Forelimb muscle (tissue), 1 donor: ENCODE measurements at regions not wholly inside any gene's neighbourhood (a gene's known extent, or its start where the extent isn't known, plus 50 kb on each side); places are given as distances from the start of the nearest gene placed in this dataset.

Source experiments
- DNase-seq: peaks from one replicate; pipeline ENCODE4 v3.0.0-alpha.2; 2013; ENCODE audit warnings: low read depth

- no peak for DNase-seq
Observed at GRCh38 chr15:31554261-31554660, 227.6 kb downstream of the KLF13 start.

- no peak for DNase-seq
Observed at GRCh38 chr15:31555022-31555421, 228.4 kb downstream of the KLF13 start.

DNA sequence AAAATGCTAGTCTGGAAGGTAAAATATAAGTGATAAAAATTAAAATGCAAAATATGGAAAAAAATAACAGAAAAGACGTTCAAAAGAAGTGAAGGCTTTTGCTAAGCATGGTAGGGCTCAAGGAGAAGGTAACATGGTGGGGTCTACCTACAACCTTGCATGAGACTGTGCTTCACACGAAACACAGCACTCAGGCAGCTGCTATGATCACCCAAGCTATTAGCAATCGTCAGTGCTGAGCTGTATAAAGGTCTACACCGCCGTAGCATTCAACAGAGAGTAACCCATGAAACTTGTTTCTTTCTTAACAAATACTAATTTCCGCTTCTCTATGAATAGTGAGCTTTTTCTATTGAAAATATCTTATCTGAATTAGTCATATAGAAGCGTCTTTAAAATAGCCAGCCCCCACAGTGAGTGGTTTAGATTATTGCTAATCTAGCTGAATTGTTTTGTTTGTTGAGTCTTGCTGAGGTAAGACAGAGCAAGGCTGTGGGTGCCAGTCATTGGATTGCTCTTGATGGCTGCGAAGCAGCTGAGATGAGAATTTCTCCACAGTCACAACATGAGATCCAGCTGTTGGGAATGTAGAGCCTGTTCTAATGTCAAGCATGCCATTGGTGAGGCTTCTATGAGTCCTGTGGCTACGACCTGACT lies 230.0 kb downstream of the KLF13 start:
- no peak for DNase-seq

DNA sequence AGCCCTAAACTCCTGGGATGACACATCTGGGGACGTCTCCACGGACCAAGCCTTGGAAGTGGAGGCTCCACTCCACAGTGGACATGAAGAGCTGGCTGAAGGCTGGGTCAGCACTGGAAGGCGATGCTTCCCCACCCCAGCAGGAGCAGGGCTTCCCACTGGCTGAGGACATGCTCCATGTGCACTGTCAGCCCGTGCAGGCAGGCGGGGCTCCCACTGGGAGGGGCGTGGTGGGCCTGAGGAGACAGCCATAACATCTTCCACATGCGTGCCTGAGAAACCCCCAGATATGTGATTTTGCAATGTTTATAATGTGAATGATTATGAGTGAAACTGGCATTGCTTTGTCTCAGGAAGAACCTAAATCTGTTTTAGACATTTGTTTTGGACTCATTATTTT lies 231.3 kb downstream of the KLF13 start:
- no peak for DNase-seq

- DNase-seq: no peak
Observed at GRCh38 chr15:31558840-31559239, 232.2 kb downstream of the KLF13 start.

- DNase-seq: no peak
Observed at GRCh38 chr15:31559786-31560185, 233.2 kb downstream of the KLF13 start.

- no peak for DNase-seq
Observed at GRCh38 chr15:31560643-31561042, 234.0 kb downstream of the KLF13 start.

DNA sequence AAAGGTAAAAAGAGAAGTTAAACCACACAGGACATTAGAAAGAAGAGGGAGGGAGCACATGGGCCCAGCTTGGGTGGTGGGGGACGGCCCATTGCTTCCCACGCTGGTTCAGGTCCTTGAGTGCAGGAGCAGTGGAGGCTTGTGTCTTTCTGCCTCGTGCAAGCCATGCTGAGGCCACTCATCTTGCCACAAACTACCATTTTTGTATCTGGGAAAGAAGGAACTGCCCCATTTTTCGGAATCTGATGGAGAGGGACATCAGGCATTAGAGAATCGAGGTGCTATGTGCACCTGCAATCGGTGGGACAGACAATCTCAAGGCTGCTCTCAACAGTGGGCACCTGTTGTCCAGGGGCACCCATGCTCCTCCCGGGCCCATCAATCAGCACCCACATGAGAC lies 234.5 kb downstream of the KLF13 start:
- no peak for DNase-seq

DNA sequence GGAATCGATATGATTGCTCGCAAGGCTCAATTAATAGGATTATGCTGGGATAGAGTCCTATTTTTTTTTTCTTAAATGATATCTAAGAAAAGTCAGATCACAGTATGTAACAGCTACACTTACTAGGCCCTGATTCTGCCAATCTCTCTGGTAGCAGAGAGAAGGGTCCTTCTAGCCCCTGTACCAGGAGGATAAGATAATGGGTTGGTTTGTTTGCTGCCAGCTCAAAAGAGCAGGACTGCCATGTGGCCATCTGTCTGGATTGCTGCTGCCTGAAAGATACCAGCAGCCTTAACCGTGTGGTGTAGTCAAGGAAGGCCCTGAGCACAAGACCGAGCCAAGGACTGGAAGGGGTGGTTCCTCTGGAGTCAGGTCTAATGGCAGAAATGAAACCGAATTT lies 236.4 kb downstream of the KLF13 start:
- DNase-seq: no peak

DNA sequence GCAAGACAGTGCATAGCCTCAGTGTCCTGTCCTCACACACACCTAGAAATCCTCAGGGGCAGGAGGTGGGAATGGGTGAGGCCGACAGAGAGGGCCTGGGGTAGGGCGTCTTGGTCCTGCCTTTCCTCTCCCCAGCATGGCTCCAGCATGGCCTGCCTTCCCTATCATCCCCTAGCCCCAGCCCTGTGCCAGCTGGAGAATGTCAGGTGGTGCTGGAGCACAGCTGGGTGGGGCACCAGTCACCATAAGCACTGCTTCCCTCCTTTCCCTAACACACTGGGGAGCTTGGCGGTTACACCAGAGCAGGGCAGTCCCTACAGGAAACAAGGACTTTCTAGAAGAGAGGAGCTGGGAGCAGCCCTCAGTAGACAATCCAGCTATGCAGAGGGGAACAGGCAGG lies 236.8 kb downstream of the KLF13 start:
- DNase-seq: no peak

- no peak for DNase-seq
Observed at GRCh38 chr15:31567861-31568260, 241.2 kb downstream of the KLF13 start.

GRCh38 chr15:31569836-31570235 lies 243.2 kb downstream of the KLF13 start:
- no peak for DNase-seq

DNA sequence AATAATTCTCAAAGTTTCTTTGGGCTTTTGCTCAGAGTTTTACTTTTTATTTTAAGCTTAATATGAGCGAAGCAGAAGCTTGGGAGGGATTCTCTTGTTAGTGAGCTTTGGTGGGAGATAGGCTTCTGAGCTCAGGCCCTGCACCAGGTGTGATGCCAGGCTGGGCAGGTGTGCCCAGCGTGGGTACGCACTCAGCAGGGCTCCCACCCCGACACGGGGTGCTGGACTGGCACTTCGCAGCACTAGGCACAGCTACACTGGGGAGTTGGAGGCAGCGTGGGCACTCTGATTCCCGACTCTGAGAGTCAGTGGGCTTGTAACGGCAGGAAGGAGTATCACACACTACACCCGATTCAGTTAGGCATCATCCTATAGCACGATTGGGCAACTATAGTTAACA lies 244.0 kb downstream of the KLF13 start:
- DNase-seq: no peak

DNA sequence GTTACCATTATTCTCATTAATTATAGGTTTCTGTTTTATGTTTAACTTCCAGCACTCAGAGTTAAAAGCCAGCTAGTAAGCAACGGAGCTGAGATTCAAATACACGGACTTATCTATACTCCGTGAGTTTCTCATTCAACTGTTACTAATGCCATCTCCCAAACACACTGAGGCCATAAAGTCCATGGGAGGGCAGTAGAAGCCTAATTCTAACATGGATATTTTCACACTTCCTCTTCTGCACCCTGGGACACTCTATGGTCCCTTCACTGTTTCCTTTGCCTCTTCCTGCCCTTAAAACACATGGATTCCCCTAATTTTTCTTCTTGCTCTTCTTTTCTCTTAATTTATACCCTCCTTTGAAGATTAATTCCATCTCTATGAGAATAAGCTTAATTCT lies 245.0 kb downstream of the KLF13 start:
- no peak for DNase-seq

DNA sequence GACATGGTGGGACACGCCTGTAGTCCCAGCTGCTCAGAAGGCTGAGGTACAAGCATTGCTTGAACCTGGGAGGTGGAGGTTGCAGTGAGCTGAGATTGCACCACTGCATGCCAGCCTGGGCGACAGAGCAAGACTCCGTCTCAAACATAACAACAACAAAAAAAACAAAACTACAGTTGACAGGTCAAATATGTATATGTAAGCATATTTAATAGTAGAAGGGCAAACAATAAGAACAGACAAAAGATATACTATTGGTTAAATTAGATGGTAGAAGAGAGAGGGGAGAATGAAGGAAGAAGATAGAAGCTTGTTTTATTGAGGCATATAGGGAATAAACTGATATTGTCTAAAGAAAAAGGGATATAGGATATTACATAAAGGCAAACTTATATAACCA lies 247.1 kb downstream of the KLF13 start:
- no peak for DNase-seq

- DNase-seq: no peak
Observed at GRCh38 chr15:31574766-31575165, 248.1 kb downstream of the KLF13 start.

DNA sequence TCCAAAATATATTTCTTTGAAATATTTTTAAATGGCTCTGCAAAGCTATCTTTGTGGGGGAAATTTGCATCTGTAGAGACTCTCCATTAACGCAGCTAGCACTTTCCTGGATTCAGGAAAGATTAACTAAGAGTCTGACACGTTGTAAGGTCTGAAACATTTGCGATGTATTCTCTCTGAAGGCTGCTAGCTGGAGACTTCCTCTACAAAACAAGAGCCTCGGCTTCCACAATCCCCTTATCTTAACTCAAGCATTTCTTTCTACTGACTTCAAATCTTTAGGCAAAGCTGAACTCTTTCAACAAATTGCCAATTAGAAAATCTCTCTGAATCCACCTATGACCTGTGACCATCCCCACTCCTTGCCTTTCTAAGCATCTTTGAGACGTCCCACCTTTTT lies 250.5 kb downstream of the KLF13 start:
- DNase-seq: no peak

DNA sequence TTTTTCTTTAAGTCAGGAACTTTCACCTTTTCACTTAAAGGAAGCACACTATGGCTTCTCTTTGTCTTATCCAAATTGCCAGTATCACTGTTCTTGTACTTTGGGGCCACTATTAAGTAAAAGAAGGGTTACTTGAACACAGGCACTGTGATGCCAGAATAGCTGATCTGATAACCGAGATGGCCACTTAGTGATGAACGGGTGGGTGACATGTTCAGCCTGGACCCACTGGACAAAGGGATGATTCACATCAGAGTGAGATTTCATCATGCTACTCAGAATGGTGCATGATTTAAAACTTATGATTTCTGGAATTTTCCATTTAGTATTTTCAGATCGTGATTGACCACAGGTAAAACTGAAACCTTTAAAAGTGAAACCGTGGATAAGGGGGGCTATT lies 252.6 kb downstream of the KLF13 start:
- no peak for DNase-seq

GRCh38 chr15:31579976-31580375 lies 253.3 kb downstream of the KLF13 start:
- no peak for DNase-seq

DNA sequence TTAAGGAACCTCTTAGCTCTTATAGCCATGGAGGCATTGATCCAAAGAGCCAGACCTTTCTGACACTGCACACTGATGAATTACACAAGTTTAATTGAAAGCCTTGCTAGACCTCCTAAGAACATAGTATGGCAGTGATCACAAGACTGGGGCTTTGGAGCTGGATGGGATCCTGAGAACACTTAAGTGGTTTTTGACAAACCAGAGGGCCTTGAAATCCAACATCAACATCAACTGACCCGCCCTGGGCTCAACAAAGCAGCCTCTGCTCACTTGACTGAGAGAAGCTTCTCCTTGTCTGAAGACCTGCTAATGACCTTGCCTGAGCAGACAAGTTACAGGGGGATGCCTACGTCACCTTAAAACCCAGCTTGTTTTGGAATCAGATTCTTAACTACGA lies 257.6 kb downstream of the KLF13 start:
- no peak for DNase-seq

GRCh38 chr15:31585240-31585639 lies 258.6 kb downstream of the KLF13 start:
- no peak for DNase-seq

DNA sequence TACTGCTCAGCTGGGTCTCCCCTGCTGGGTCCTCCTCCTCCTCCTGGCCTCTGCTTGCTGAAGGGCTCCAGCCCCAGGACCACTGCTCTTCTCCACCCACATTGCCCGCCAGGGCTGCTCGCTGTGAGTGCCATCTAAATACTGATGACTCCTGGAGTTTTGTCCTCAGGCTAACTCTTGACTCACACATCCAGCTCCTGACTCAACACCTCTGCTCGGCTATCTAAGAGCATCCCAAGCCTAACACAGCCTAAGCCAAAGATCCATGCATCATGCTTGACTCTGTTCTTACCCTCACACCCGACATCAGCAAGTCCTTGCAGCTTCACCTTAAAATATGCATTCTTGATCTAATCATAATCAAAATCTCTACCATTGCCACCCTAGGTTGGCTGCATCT lies 260.2 kb downstream of the KLF13 start:
- DNase-seq: no peak

- DNase-seq: no peak
Observed at GRCh38 chr15:31587583-31587982, 260.9 kb downstream of the KLF13 start.

GRCh38 chr15:31590609-31591008 lies 264.0 kb downstream of the KLF13 start:
- no peak for DNase-seq
